ENCODE measurements at regions not wholly inside any gene's neighbourhood (a gene's known extent, or its start where the extent isn't known, plus 50 kb on each side); places are given as distances from the start of the nearest gene placed in this dataset.

- TF ChIP-seq, protein P1, sequence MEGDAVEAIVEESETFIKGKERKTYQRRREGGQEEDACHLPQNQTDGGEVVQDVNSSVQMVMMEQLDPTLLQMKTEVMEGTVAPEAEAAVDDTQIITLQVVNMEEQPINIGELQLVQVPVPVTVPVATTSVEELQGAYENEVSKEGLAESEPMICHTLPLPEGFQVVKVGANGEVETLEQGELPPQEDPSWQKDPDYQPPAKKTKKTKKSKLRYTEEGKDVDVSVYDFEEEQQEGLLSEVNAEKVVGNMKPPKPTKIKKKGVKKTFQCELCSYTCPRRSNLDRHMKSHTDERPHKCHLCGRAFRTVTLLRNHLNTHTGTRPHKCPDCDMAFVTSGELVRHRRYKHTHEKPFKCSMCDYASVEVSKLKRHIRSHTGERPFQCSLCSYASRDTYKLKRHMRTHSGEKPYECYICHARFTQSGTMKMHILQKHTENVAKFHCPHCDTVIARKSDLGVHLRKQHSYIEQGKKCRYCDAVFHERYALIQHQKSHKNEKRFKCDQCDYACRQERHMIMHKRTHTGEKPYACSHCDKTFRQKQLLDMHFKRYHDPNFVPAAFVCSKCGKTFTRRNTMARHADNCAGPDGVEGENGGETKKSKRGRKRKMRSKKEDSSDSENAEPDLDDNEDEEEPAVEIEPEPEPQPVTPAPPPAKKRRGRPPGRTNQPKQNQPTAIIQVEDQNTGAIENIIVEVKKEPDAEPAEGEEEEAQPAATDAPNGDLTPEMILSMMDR (IDR thresholded peaks at IDR 0.05) = no peak
- TF ChIP-seq POLR2A (IDR thresholded peaks at IDR 0.05) (no peak), POLR2AphosphoS5 (IDR thresholded peaks at IDR 0.05) (no peak)
Measured at GRCh38 chr5:118174671-118175070, 813.7 kb downstream of the DTWD2 start.
